K562 (cell line): ENCODE measurements at regions not wholly inside any gene's neighbourhood (a gene's known extent, or its start where the extent isn't known, plus 50 kb on each side); places are given as distances from the start of the nearest gene placed in this dataset.

ENCODE experiments used
- ATAC-seq: fragments of 200-7000 bp; cut with Tn5 transposase; 3 replicates; pipeline ENCODE4 v1.9.1; 2020; ENCODE audit warnings: moderate library complexity
- BruUV-seq: library from RNA; stranded (reverse); fragments of 400-500 nt; replicated peaks from 2 replicates; lab custom pipeline; 2021; lab: Mats Ljungman, UMichigan
- CTCF ChIA-PET: fragments of 300-600 bp; formaldehyde crosslinking; extraction: SDS; loops from one replicate; lab custom pipeline; 2021; ENCODE audit warnings: low intra/inter-chr PET ratio; lab: Yijun Ruan, JAX
- POLR2A ChIA-PET: fragments of 300-600, 350-650 bp; sonication (Branson Sonifier 250); formaldehyde crosslinking; extraction: SDS; loops from one replicate; lab custom pipeline; 2021; ENCODE audit warnings: antibody characterized with exemption, inconsistent platforms; lab: Yijun Ruan, JAX
- DNase-seq, 4 experiments: peaks; one replicate each; pipeline versions ENCODE4 v3.0.0 to v3.0.0-alpha.2; 2011 to 2018; ENCODE audit warnings: low spot score in 3 of 4, mixed read lengths in 3 of 4; ENCODE audit errors: extremely low read depth in 1 of 4
- FAIRE-seq: peaks from 2 replicates; lab custom pipeline; 2011; peaks lifted over from hg19 to GRCh38; lab: Jason Lieb, UNC
- H2AFZ ChIP-seq: 2 replicates; pipeline ENCODE4 v1.6.0; 2011; ENCODE audit warnings: low read depth, low read length, control low read depth, inconsistent platforms
- H3K27ac ChIP-seq: fragments of 200-600 bp; 3 replicates; pipeline ENCODE4 v1.8.0; 2011; ENCODE audit warnings: low read depth, mild to moderate bottlenecking, control low read depth, inconsistent platforms, low read length, moderate library complexity, mixed read lengths; ENCODE audit errors: extremely low read depth
- H3K27me3 ChIP-seq, 2 experiments: fragments of 300-600 bp in 1 of 2; 2 replicates in 1 of 2; 3 replicates in 1 of 2; pipeline versions ENCODE4 v1.6.0 to v1.8.0; 2011; ENCODE audit warnings: inconsistent platforms in 2 of 2, low read length in 2 of 2, mild to moderate bottlenecking in 1 of 2, mixed read lengths in 1 of 2, moderate library complexity in 1 of 2; ENCODE audit not compliant: control insufficient read depth in 2 of 2, insufficient read depth in 2 of 2
- H3K36me3 ChIP-seq: fragments of 300-600 bp; 3 replicates; pipeline ENCODE4 v1.8.0; 2011; ENCODE audit warnings: mild to moderate bottlenecking, low read length, inconsistent platforms; ENCODE audit not compliant: control insufficient read depth, insufficient read depth
- H3K4me1 ChIP-seq, 2 experiments: fragments of 200-600 bp in 1 of 2; replicated peaks in 1 of 2; 2 replicates in 1 of 2; 3 replicates in 1 of 2; pipeline versions ENCODE4 v1.5.1 to v1.8.0; 2011; ENCODE audit warnings: inconsistent platforms in 2 of 2, low read length in 2 of 2, mild to moderate bottlenecking in 1 of 2, mixed read lengths in 1 of 2, moderate library complexity in 1 of 2; ENCODE audit not compliant: control insufficient read depth in 2 of 2, insufficient read depth in 2 of 2
- H3K4me2 ChIP-seq: 2 replicates; pipeline ENCODE4 v1.6.1; 2011; ENCODE audit warnings: low read length, control low read depth, inconsistent platforms, mixed read lengths; ENCODE audit not compliant: insufficient read depth
- H3K4me3 ChIP-seq: fragments of 200-600 bp; sonication (generic), shearing (Covaris generic); 2 replicates; pipeline ENCODE4 v1.5.1; 2016; ENCODE audit warnings: control low read depth, inconsistent platforms
- H3K79me2 ChIP-seq: fragments of 200-600 bp; 3 replicates; pipeline ENCODE4 v1.8.0; 2011; ENCODE audit warnings: low read length, inconsistent platforms; ENCODE audit not compliant: control insufficient read depth, insufficient read depth
- H3K9ac ChIP-seq, 2 experiments: 2 replicates each; pipeline versions ENCODE4 v1.6.0 to v1.6.1; 2011; ENCODE audit warnings: low read depth in 2 of 2, low read length in 2 of 2, control low read depth in 1 of 2, inconsistent platforms in 1 of 2, mild to moderate bottlenecking in 1 of 2, mixed read lengths in 1 of 2; ENCODE audit not compliant: insufficient read depth in 1 of 2
- H3K9me1 ChIP-seq: one replicate; pipeline ENCODE4 v1.6.0; 2011; ENCODE audit warnings: inconsistent platforms, mild to moderate bottlenecking, low read length, moderate library complexity; ENCODE audit not compliant: control insufficient read depth, insufficient read depth
- H3K9me3 ChIP-seq: replicated peaks from 2 replicates; pipeline ENCODE4 v1.5.1; 2011; ENCODE audit warnings: low read depth, low read length, inconsistent platforms; ENCODE audit not compliant: control insufficient read depth, insufficient read depth
- H4K20me1 ChIP-seq: replicated peaks from 2 replicates; pipeline ENCODE4 v1.6.1; 2011; ENCODE audit warnings: low read length, inconsistent platforms, mixed read lengths; ENCODE audit not compliant: control insufficient read depth, insufficient read depth
- ARID4B ChIP-seq: sonication (generic); formaldehyde crosslinking; IDR thresholded peaks from 2 replicates; pipeline ENCODE4 v1.8.0; 2022; ENCODE audit warnings: mild to moderate bottlenecking, missing genetic modification reagents
- ZBTB40 ChIP-seq, 2 experiments: fragments of 450-650 bp in 1 of 2; sonication (generic) in 1 of 2; formaldehyde crosslinking in 1 of 2; IDR thresholded peaks; 2 replicates each; pipeline versions ENCODE4 v1.7.1 to v1.9.0; 2016 to 2022; ENCODE audit warnings: inconsistent platforms in 1 of 2, mild to moderate bottlenecking in 1 of 2, missing genetic modification reagents in 1 of 2
- ZNF282 ChIP-seq: sonication (generic); formaldehyde crosslinking; IDR thresholded peaks from 2 replicates; pipeline ENCODE4 v1.8.1; 2023; ENCODE audit warnings: missing genetic modification reagents
- WGBS: fragments of 100-300 bp; shearing (Covaris generic); methylation state at CpG from one replicate; pipeline ENCODE4 v1.1.6; 2016; ENCODE audit warnings: low coverage, mixed read lengths; ENCODE audit not compliant: insufficient coverage; ENCODE audit errors: missing lambda C conversion rate; 5-methylcytosine and 5-hydroxymethylcytosine counted together
- in situ Hi-C: fragments of 300-500 bp; cut with MboI; formaldehyde crosslinking; loops from 4 replicates; pipeline ENCODE4 v1.15.0; 2018; ENCODE audit warnings: inconsistent platforms, mixed read lengths
- intact Hi-C: fragments of 100-400 bp; cut with micrococcal nuclease; formaldehyde crosslinking; loops from 2 replicates; pipeline ENCODE4 v1.14.2; 2022

GRCh38 chr14:98168211-98168985 lies 1103.6 kb downstream of the BCL11B start:
- no peak overlapping the region for H3K4me2 ChIP-seq
- in situ Hi-C loops = no loop called here
- no peaks in the 10 kb centered on the region for H4K20me1 ChIP-seq
- ATAC-seq (no peak), FAIRE-seq (no peak), DNase-seq (no peak)
- no peaks in the 10 kb centered on the region for H3K4me1 ChIP-seq
- intact Hi-C loops = no loop called here
- 0% methylated on average over 4 of the region's 5 CpGs for WGBS
- BruUV-seq = no TSS peak
- no peaks in the 10 kb centered on the region for H3K27me3 ChIP-seq
- no peak overlapping the region for H2AFZ ChIP-seq
- H3K79me2 ChIP-seq = no peaks in the 10 kb centered on the region
- ChIA-PET POLR2A (no interaction called here), CTCF (no interaction called here)
- H3K36me3 ChIP-seq = no peaks in the 10 kb centered on the region
- H3K4me3 ChIP-seq = no peak overlapping the region
- H3K9me1 ChIP-seq = no peaks in the 10 kb centered on the region
- H3K9ac ChIP-seq = no peak overlapping the region
- H3K9me3 ChIP-seq = no peaks in the 10 kb centered on the region
- H3K27ac ChIP-seq = no peak overlapping the region
- TF ChIP-seq ARID4B (CRISPR knock-in tag) = no peak
- no peak for TF ChIP-seq ZBTB40 (IDR thresholded peaks at IDR 0.05)
- TF ChIP-seq ZBTB40 (CRISPR knock-in tag; IDR thresholded peaks at IDR 0.05) = no peak
- TF ChIP-seq ZNF282 (CRISPR knock-in tag) = no peak
